ENCODE measurements at regions not wholly inside any gene's neighbourhood (a gene's known extent, or its start where the extent isn't known, plus 50 kb on each side); places are given as distances from the start of the nearest gene placed in this dataset.

- H3K4me1 ChIP-seq (ENCODE audit: control insufficient read depth, insufficient read depth, low read length) = no peaks in the 10 kb centered on the region
- 85% methylated on average over 20 of the region's 22 CpGs for WGBS (ENCODE audit: insufficient coverage)
- Mint-ChIP-seq H3K36me3 (no peaks in the 10 kb centered on the region), H3K9me3 (no peaks in the 10 kb centered on the region), H3K27ac (no peak overlapping the region), H3K4me3 (no peak overlapping the region), H3K27me3 (ENCODE audit: low read depth in 2 of 2) (peaks cover 2 to 7% of the 10 kb centered on the region in 2 donors), H3K4me1 (no peaks in the 10 kb centered on the region)
- H3K36me3 ChIP-seq (ENCODE audit: control insufficient read depth, insufficient read depth, low read length) = no peaks in the 10 kb centered on the region
- H3K27ac ChIP-seq (ENCODE audit: low read length) = no peak overlapping the region
- DNase-seq (no peak), ATAC-seq (no peak)
- no peak overlapping the region for H3K4me3 ChIP-seq (ENCODE audit: low read length)
- no peaks in the 10 kb centered on the region for H3K27me3 ChIP-seq (ENCODE audit: control insufficient read depth, insufficient read depth, low read length)
- no peak for TF ChIP-seq CTCF (IDR thresholded peaks at IDR 0.05)
- intact Hi-C loops (cut with micrococcal nuclease) = no loop called here
- H3K9me3 ChIP-seq (ENCODE audit: control insufficient read depth, insufficient read depth, low read length) = no peaks in the 10 kb centered on the region
Observed at GRCh38 chr9:134536101-134536900, 105.3 kb upstream of the COL5A1 start.

DNA sequence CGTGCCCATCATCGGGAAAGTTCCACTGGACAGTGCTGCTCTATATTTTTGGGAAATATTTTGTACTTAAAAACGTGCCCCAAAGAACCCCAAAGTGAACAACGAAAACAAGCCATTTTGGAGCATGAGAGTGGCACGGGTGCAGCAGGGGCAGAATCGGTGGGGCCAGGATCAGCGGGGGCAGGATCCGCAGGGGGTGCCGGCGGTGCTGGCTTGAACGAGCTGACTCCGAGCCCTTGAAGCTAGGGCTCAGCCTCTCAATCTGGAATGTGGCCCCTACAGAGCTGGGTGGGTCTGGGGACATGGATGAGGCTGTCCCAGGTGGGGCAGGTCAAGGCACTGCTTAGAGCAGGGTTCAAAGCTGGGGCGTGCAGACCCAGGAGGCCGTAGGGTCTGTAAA lies 104.7 kb upstream of the COL5A1 start:
- Histone ChIP-seq H3K9me3 (ENCODE audit: control insufficient read depth, insufficient read depth, low read length) (no peaks in the 10 kb centered on the region), H3K27me3 (ENCODE audit: control insufficient read depth, insufficient read depth, low read length) (no peaks in the 10 kb centered on the region), H3K27ac (ENCODE audit: low read length) (no peak overlapping the region), H3K4me3 (ENCODE audit: low read length) (no peak overlapping the region), H3K4me1 (ENCODE audit: control insufficient read depth, insufficient read depth, low read length) (no peaks in the 10 kb centered on the region), H3K36me3 (ENCODE audit: control insufficient read depth, insufficient read depth, low read length) (no peaks in the 10 kb centered on the region)
- Mint-ChIP-seq H3K9me3 (no peaks in the 10 kb centered on the region), H3K27me3 (ENCODE audit: low read depth in 2 of 2) (peaks cover under 1% of the 10 kb centered on the region in 2 donors), H3K4me1 (no peaks in the 10 kb centered on the region), H3K27ac (no peak overlapping the region), H3K4me3 (no peak overlapping the region), H3K36me3 (no peaks in the 10 kb centered on the region)
- ATAC-seq (no peak), DNase-seq (no peak)
- 90% methylated on average over 14 of the region's 14 CpGs for whole genome bisulfite sequencing (ENCODE audit: insufficient coverage)
- TF ChIP-seq CTCF (IDR thresholded peaks at IDR 0.05) = no peak
- intact Hi-C loops (cut with micrococcal nuclease) = no loop called here

- intact Hi-C loops (cut with micrococcal nuclease) = no loop called here
- H3K27ac ChIP-seq (ENCODE audit: low read length) = no peak overlapping the region
- WGBS (ENCODE audit: insufficient coverage) = 87% methylated on average over 19 of the region's 21 CpGs
- Mint-ChIP-seq H3K36me3 (no peaks in the 10 kb centered on the region), H3K27me3 (ENCODE audit: low read depth in 2 of 2) (no peaks in the 10 kb centered on the region), H3K4me1 (no peaks in the 10 kb centered on the region), H3K9me3 (no peaks in the 10 kb centered on the region), H3K27ac (no peak overlapping the region), H3K4me3 (no peak overlapping the region)
- no peaks in the 10 kb centered on the region for H3K27me3 ChIP-seq (ENCODE audit: control insufficient read depth, insufficient read depth, low read length)
- no peaks in the 10 kb centered on the region for H3K36me3 ChIP-seq (ENCODE audit: control insufficient read depth, insufficient read depth, low read length)
- ATAC-seq (no peak), DNase-seq (no peak)
- TF ChIP-seq CTCF (IDR thresholded peaks at IDR 0.05) = no peak
- H3K4me1 ChIP-seq (ENCODE audit: control insufficient read depth, insufficient read depth, low read length) = no peaks in the 10 kb centered on the region
- no peak overlapping the region for H3K4me3 ChIP-seq (ENCODE audit: low read length)
- no peaks in the 10 kb centered on the region for H3K9me3 ChIP-seq (ENCODE audit: control insufficient read depth, insufficient read depth, low read length)
Observed at GRCh38 chr9:134537951-134538641, 103.5 kb upstream of the COL5A1 start.

All from natural killer cell (primary cell).